HG03469 (cell line): ENCODE measurements at regions not wholly inside any gene's neighbourhood (a gene's known extent, or its start where the extent isn't known, plus 50 kb on each side); places are given as distances from the start of the nearest gene placed in this dataset.
"Not testable (repeated sequence)": the region's sequence is repeated elsewhere in the genome, so short reads cannot be mapped to it uniquely, and the experiment has no call there.

ENCODE experiments used
- ATAC-seq: cut with Tn5 transposase; IDR thresholded peaks from one replicate; pipeline ENCODE4 v1.9.1; 2021; ENCODE audit warnings: mild to moderate bottlenecking, moderate library complexity, moderate number of reproducible peaks; ENCODE audit not compliant: unreplicated experiment

DNA sequence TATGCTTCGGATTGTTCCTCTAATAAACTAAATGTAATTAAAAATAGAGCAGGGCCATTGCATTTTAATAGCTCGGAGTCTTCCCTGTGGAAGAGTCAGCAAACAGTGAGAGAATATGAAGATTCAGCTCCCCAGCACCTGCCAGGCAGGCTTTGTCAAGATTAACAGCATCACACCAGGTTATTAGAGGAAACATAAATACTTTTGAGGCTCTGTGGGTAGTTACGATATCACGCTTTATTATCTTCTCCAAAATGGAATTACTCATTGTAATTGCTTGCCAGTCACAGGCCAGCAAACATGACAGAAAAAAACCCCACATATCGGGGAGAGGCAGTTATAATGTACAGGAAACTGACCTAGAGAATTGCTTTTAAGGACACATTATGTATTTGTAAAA is 303.9 kb downstream of the CPS1 start:
- no peak for ATAC-seq

DNA sequence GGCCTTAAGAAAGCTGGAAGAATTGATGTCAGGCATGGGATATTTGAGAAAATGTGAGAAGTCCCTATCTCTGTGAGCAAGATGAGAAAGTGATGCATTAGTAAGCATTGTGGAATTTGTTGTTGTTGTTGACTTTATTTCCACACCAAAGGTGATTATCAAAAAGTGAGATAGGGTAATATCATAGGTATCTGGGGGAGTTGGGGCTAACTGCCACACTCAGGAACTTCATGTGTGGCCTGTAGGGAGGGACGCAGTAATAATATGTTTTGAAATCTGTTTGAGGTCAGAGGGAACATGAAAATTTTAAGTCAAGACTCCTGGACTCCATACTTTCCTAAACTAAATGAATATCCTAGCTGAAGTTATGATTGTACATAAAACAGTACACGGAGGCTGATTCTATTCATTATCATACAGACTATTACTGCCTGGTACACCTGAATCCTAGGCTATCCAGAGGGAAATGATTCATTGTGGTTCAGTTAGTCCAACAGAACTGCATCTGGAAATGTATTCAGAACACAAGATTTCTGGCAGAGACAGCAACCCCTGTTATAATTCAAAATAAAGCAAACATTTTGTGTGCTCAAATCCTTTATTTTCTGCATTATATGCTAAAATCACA is 304.8 kb downstream of the CPS1 start:
- no peak for ATAC-seq

DNA sequence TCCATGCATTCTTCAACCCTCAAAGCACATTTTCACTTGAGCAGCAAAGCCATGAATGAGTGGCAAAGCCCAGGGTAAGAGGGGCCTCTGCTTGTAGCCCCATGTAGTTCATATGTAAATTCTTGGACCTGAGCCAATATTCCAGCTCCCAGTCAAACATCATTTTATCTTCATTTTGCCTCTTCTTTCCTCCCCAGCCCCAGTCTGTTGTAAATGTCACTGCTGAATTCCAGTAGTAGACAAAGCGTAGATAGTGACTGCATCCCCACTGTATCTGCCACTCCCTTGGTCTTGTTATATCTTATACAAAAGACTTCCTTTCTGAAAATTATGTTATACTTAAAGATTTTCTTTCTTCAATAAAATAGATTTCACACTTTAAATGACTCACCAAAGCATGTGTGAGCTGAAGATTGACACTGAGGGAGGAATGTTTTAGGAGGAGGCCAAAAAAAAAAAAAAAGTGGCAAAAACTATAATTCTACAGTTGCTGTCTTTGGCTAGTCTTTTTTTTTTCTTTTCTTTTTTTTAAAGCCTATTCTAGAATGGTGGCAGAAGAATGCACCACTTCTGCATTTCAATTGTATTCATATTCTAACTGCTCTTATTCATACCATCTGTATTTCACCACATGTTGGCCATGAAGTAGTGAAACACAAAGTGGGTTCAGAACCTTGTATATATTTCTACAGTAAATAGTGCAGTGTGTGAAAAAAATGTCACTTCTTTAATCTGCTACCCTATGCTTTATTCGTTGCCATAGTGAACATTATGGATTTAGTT is 306.1 kb downstream of the CPS1 start:
- no peak for ATAC-seq

DNA sequence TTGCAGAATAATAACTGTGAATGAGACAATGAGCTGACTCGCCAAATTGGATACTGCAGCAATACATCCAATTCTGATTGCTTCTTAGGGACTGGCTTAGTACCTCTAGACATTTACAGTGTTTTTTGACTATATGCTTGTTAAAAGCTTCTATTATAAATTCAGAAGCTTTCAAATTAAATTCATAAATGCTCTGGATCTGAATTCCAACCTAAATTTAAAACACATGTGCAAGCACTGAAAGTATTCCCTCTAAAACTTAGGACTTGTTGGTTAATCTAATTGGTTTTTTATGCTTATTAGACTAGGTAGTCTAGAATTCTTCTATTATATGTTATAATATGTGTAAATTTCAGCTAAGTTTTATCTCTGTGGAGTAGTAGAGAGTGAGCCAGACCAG is 306.9 kb downstream of the CPS1 start:
- no peak for ATAC-seq

DNA sequence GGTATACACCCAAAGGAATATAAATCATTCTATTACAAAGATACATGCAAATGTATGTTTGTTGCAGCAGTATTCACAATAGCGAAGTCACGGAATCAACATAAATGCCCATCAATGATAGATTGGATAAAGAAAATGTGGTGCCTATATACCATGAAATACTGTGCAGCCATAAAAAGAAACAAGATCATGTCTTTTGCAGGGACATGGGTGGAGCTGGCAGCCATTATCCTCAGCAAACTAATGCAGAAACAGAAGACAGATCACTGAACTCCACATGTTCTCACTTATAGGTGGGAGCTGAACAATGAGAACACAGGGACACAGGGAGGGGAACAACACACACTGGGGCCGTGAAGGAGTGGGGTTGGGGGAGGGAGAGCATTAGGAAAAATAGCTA is 315.2 kb downstream of the CPS1 start:
- not testable (repeated sequence) for ATAC-seq

DNA sequence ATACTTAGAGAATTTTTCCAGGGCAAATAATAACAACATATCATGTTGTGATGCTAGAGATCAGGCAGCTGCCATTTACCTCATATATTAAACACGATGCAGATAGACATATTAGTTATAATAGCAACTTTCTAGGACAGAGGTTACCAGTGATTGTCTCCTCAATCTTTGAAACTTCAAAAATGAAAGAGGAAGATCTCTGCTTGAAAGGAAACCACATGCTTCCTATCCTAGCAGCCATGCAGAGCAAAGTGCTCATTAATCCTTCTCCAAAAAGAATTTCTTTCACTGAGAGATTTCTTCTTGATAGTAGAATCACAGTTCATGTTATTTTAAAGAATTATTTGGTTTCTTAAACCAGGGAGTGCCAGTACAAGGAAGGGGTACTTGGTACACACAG is 317.2 kb downstream of the CPS1 start:
- ATAC-seq: peak; percentile 71

DNA sequence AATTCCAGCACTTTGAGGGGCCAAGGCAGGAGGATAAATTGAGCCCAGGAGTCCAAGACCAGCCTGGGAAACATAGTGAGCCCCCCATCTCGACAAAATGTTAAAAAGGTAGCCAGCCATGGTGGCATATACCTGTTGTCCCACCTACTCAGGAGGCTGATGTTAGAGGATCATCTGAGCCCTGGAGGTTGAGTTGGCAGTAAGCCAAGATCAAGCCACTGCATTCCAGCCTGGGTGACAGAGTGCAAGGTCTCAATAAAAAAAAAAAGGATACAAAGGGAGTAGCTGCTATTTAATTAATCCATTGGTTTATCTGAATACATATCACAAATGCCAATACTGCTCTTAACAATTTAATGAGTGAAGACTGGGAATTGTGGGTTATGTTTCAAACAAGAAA is 327.8 kb downstream of the CPS1 start:
- no peak for ATAC-seq

DNA sequence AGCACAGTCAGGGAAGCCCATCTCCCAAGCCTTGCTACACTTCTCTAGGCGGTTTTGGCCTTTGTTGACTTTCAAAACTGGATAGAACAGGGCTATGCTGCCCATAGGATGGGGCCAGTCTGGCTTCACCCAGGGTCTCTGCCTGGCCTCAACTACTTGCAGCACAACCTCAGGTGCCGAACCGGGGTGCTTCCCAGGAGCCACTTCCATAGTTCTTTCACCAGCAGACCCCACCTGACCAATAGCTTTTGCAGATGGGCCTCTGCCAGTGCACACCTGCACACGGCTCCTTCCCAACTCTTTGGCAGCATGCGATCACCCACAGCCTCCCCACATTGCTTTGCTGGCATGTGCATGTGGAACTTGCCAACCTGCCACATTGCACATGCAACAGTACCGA is 331.6 kb downstream of the CPS1 start:
- no peak for ATAC-seq

DNA sequence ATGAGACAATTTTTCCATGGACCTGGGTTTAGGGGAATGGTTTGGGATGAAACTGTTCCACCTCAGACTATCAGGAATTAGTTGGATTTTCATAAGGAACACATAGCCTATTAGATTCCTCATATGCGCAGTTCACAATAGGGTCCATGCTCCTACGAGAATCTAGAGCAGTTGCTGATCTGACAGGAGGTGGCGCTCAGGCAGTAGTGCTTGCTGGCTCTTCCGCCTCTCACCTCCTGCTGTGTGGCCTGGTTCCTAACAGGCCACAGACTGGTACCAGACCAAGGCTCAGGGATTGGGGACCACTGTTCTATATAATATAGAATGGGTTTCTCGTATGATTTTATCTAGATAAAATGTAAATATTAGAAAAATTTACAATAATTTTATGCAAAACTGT is 338.7 kb downstream of the CPS1 start:
- no peak for ATAC-seq

DNA sequence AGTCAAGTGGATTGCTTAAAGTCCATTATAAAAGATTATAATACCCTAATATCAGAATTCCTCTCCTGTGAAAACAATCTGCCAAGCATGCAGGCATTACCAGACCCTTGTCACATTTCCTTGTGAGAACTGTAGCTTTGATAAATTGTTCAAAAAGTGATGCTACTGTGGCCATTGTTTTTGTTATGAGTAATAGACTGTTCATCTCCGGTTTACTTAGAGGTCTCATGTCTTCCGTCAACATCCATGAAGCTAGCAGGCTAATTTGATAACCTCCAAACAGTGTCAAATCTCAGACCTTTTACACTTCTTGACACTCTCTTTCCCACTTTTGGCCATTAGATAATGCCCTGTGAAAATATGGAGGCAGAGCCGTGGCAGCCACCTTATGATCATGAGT is 342.7 kb downstream of the CPS1 start:
- no peak for ATAC-seq

DNA sequence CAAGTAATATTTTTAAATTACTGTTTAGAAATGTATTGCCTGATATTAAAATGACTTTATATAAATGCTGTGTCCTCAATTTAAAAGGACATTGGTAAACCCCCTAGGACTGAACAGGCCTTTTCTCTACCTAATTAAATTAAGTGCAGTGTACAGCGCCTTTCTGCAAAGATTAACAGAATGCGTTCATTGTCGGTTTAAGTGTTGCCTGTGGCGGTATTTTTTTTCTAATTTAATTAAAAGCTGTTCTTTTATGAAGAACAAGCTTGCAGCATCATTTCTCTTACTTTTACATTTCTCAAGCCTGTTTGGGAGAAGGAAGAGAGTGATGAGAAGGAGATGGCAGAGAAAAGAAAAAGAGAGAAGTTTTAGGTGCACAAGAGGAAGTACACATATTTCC is 344.9 kb downstream of the CPS1 start:
- ATAC-seq: no peak

DNA sequence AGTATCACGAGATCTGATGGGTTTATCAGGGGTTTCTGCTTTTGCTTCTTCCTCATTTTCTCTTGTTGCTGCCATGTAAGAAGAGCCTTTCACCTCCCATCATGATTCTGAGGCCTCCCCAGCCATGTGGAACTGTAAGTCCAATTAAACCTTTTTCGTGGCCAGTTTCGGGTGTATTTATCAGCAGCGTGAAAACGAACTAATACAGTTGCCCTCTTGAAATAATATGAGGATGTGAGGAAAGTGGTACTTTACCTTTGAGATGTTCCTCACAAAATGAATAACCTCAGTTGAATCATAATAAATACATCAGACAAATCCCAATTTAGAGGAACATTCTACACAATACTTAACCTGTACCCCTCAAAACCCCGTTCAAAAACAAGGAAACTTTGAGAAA is 356.4 kb downstream of the CPS1 start:
- ATAC-seq: no peak

DNA sequence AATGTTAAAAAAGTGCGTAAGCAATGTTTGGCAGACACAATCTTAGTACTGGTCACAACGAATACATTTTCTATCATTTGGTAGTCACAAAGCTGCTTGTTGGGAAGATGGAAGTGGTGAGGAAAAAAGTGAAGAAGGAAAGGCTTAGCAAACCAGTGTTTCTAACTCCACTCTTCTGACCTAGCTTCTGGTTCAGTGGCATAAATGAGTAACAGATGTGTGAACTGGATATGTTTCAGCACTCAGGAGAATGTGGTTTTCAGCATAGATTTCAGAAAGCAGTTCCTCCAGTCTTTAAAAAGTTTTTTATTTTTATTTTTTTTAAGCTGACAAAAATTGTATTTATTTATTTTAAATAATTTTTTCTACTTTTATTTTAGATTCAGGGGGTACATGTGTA is 357.1 kb downstream of the CPS1 start:
- ATAC-seq: no peak

DNA sequence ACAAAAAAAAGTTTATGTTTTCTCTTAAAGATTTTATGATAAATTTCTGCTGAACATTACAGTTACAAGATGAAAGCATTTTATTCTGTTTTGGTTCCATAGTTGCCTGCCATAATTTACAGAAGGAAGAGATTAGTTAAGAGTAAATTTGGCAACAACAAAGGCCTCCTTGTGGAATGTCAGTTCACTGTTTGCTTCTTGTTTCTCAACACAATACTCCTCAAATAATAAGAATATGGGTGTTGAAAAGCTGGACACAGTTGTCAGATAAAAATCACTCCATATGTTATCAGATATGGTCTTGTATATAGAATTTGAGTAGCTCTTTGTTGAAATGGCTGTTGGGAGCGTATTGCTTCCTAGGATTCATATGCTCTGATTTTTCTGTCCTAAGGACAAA is 359.5 kb downstream of the CPS1 start:
- no peak for ATAC-seq

DNA sequence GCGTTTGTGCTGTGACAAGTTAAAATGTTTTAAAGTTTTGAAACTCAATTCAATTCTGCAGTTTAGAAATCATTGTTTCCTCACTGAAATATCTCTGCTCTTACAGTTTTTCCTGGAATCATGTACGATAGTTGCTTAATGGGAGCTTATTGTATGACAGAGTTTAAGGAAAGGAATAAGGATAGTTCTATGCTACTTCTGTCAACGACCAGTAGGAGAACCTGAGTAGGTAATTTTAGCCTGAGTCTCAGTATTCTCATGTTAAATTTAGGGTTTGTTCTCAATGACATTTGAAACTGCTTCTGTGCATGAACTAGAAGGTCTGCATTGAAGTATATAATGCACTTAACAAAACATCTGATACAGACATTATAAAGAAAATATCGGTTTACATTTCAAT is 361.1 kb downstream of the CPS1 start:
- no peak for ATAC-seq

DNA sequence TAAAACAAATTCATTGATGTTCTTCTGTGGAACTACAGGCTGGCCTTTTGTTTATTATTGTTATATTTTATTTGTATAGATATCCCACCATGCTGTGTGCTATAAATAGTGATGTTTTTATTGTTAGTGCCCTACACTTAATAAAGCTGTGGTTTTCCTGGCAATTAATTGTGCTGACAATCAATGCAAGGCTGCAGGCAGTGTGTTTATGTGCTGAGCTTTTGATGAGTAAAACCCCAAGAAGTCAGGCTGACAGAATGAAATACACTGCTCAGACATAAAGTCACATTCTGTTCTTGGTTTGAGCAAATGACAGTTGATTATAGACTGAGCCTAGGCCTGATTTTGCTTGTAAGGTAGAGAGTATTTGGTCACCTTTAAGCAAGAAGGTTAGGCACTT is 362.7 kb downstream of the CPS1 start:
- ATAC-seq: no peak

DNA sequence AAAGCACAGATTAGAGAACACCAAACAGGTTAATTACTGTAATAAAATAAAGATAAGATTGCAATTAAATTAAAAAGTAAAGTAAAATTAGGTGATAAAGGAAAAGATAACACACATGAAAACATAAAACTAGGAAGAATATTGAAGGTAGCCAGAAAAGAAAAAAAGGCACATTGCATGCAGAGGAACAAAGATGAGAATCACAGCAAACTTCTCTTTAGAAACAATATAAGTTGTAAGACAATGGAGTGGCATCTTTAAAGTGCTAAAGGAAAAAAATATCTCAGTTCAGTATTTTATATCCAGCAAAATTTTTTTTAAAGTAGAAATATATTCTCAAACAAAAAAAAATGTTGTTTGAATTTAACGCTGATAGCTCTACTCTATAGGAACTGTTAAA is 366.0 kb downstream of the CPS1 start:
- no peak for ATAC-seq

DNA sequence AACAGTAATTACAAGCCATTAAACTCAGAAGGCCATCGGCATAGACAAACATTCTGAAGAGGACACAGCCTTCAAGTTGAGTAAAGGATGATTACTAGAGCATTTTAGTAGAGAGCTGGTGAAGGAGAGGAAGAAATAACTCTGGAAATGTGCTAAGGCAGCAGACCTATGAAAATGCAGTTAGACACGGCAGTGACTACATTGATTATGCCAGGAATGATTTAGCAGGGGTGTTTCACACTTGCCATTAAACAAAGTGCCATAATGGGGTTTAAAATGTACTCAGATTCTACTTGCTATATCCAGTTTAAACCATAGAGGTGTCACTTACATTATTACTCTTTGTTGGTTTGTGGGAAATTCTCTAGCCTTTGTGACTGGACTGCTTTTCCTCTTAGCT is 372.3 kb downstream of the CPS1 start:
- ATAC-seq: no peak

DNA sequence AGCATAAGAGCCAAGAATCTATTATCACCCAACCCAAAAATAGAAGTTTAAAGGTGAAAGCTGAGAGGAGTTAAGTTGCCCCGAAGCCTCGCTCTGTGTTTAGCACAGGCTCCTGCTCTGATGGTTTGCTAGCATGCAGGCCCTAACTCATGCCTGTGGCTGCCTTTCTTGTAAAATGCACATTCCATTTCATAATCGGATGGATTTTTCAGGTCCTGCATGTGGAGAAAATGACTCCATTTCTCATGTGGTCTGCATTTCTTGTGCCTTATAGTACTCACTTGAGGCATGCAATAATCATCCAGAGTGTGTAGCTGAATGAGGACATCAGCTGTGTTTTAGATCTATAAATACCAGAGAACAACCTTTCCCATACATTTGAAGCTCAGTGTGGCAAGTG is 381.8 kb downstream of the CPS1 start:
- ATAC-seq: no peak

DNA sequence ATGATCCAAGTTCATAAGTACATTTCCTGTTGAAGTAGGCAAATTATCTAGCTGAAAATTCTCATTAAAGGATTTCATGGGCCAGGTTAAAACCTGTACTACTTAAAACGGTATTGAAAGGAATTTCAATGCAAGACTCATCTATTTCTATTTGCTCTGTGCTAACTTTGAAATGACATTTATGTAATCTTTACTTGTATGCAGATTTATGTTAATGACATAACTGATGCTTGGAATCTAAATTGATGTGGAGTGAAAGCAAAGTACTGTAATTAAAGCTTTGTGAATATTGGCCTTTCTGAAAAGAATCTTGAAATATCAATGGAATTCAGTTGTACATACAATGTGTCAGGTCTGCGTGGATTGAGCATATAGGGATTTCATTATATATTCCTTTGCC is 390.0 kb downstream of the CPS1 start:
- ATAC-seq: no peak

DNA sequence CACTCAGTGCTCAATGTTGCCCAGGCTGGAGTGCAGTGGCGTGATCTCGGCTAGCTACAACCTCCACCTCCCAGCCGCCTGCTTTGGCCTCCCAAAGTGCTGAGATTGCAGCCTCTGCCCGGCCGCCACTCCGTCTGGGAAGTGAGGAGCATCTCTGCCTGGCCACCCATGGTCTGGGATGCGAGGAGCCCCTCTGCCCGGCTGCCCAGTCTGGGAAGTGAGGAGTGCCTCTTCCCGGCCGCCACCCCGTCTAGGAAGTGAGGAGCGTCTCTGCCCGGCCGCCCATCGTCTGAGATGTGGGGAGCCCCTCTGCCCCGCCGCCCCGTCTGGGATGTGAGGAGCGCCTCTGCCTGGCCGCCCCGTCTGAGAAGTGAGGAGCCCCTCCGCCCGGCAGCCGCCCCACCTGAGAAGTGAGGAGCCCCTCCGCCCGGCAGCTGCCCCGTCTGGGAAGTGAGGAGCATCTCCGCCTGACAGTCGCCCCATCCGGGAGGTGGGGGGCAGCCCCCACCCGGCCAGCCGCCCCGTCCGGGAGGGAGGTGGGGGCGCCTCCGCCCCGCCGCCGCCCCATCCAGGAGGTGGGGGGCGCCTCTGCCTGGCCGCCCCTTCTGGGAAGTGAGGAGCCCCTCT is 394.1 kb downstream of the CPS1 start:
- ATAC-seq: not testable (repeated sequence)

DNA sequence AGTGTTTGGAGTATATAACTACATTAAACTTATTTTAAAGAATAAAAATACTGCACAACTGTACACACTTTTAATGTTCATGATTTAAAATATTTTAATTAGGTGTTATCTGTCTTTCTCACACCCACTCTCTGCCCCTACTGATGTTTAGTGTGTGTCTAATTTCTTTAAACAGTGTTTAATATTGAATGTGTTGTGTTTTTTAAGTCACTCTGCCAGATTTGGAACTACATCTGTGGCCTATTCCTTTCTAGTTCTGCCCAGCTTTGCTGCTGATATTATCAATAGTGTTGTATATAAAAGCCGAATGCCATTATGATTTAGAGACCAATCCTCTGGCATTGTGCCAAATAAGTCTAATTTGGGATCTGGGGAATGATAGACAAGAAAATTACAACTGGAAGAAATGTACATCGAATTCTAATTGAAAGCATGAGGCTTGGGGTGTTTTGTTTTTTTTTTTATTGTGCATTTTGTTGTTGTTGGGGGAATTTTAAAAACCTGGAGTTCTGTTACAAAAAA is 398.0 kb downstream of the CPS1 start:
- no peak for ATAC-seq
